Mucosa of rectum (tissue), 2 donors: ENCODE measurements at regions not wholly inside any gene's neighbourhood (a gene's known extent, or its start where the extent isn't known, plus 50 kb on each side); places are given as distances from the start of the nearest gene placed in this dataset.
"Not testable (repeated sequence)": the region's sequence is repeated elsewhere in the genome, so short reads cannot be mapped to it uniquely, and the experiment has no call there.

Experiments
- H3K27ac ChIP-seq, 2 donors: one replicate each; pipeline ENCODE4 v1.7.0; 2013; ENCODE audit warnings: inconsistent platforms in 2 of 2, low read depth in 2 of 2, low read length in 2 of 2
- H3K27me3 ChIP-seq, 2 donors: one replicate each; pipeline ENCODE4 v1.7.0; 2013; ENCODE audit warnings: low read length in 2 of 2; ENCODE audit not compliant: control insufficient read depth in 2 of 2, insufficient read depth in 2 of 2
- H3K36me3 ChIP-seq, 2 donors: one replicate each; pipeline ENCODE4 v1.7.0; 2013; ENCODE audit warnings: low read length in 2 of 2; ENCODE audit not compliant: control insufficient read depth in 2 of 2, insufficient read depth in 2 of 2
- H3K4me1 ChIP-seq, 2 donors: one replicate each; pipeline ENCODE4 v1.7.0; 2013; ENCODE audit warnings: low read length in 2 of 2, mild to moderate bottlenecking in 1 of 2; ENCODE audit not compliant: control insufficient read depth in 2 of 2, insufficient read depth in 2 of 2
- H3K4me3 ChIP-seq, 2 donors: one replicate each; pipeline ENCODE4 v1.7.0; 2013; ENCODE audit warnings: low read length in 2 of 2
- H3K9ac ChIP-seq, 2 donors: one replicate each; pipeline ENCODE4 v1.7.0; 2013; ENCODE audit warnings: low read length in 2 of 2, low read depth in 1 of 2, mild to moderate bottlenecking in 1 of 2
- H3K9me3 ChIP-seq, 2 donors: one replicate each; pipeline ENCODE4 v1.7.0; 2013; ENCODE audit warnings: low read length in 2 of 2; ENCODE audit not compliant: control insufficient read depth in 2 of 2
- donor health status: healthy.
- donor health status: Normal muscosa, but diverticular disease.

DNA sequence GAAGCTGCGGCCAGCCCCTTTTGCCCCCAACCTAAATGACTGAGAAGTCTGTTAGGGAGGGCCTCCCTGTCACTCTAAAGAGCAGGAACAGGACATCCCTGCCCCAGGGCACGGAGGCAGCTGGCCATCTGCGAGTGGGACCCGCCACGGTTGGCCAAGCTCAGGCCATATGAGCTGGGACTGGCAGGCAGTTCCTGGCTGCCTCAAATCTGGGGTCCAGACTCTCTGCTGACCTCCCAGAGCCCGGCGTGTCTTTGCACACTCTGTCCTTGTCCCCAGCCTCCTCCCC lies 143.0 kb downstream of the IGLL1 start:
- not testable (repeated sequence) for H3K4me1 ChIP-seq, H3K27me3 ChIP-seq, H3K27ac ChIP-seq, H3K9me3 ChIP-seq, H3K4me3 ChIP-seq, H3K9ac ChIP-seq, H3K36me3 ChIP-seq

DNA sequence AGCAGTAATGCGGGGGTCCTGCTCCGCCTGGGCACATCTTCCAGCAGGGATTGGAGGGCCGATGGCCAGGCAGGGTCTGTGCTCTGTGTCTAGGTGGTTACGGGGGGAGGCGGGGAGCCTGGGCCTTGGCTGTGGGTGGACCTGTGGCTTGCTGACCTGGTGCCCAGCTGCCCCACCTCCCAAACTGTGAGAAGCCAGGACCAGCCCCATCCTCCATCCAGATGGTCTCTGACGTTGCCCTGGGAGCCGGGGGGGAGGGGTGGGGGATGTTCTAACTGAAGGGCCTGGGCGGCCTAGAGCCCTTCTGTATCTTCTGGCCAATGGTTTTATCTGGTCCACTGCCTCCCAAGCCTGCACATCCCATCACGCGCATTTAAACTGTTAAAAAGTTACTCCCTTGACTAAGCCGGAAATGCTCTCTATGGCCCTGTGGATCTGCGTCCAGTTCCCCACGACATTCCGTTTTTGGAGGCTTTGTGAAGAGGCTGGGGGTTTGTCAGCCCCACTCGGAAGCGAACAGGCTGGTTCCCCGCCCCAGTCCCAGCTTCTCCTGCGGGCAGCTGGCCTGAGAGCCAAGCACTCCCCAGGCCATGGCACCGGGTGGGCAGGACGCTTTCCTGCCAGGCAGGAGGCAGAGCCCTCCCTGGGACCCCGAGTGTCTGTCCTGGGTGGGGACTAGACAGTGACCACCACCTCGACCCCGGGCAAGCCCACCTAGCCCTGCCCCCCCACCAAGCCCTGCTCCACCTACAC lies 143.6 kb downstream of the IGLL1 start:
- not testable (repeated sequence) for H3K36me3 ChIP-seq, H3K4me1 ChIP-seq, H3K4me3 ChIP-seq, H3K9me3 ChIP-seq, H3K27ac ChIP-seq, H3K27me3 ChIP-seq, H3K9ac ChIP-seq

GRCh38 chr22:23435186-23435585 lies 144.9 kb downstream of the IGLL1 start:
- H3K9ac ChIP-seq, H3K27ac ChIP-seq, H3K36me3 ChIP-seq, H3K4me3 ChIP-seq, H3K9me3 ChIP-seq, H3K27me3 ChIP-seq, H3K4me1 ChIP-seq: not testable (repeated sequence)

- not testable (repeated sequence) for H3K36me3 ChIP-seq, H3K4me1 ChIP-seq, H3K9me3 ChIP-seq, H3K27me3 ChIP-seq
- peak overlapping the region; percentile 50 to 57 for H3K4me3 ChIP-seq
- H3K9ac ChIP-seq, result peak overlapping the region in 1 of 2 donors; percentile 66
- H3K27ac ChIP-seq, result peak overlapping the region in 1 of 2 donors; percentile 15
These were observed 145.8 kb downstream of the IGLL1 start for GRCh38 chr22:23434198-23434830.

DNA sequence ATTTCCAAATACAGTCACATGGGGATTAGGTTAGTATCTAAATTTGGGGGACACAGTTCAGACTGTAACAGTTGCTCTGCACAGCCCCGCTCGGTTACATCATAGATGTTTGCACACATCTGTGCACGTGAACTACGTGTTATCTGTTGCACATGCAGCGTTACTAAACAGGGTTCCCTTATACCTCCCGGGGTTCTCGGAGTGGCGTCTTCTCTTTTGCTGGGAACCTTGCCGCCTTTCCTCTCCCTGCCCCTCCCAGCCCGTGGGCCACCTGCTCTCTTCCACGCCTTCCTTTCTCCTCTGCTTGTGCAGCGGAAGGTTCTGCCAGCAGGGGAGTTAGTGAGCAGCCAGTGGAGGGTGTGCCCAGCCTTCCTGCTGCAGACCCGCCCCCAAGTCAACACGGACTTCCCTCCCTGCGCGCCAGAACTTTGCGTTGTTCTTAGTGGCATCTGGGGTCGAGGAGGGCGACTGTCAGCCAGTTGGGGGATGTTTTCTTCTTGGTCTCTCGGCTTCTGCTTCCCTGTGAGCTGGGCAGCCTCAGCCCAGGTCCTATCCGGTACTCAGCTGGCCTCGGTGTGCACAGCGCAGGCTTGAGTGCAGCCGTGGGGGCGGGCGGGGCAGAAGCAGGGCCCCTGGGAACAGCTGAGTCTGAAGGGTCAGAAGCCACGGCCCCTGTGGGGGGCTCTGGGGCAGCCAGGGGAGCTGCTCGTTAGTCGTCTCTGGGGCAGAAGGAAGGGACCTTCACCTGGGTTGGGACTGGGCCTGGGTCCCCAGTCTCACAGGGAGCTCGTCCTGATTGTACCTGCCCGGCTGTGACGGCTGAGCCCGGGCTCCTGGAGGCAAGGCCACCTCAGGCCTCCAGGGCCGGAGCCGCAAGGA lies 146.7 kb downstream of the IGLL1 start:
- H3K4me1 ChIP-seq, H3K9me3 ChIP-seq, H3K36me3 ChIP-seq, H3K27me3 ChIP-seq: not testable (repeated sequence)
- H3K9ac ChIP-seq, result peak overlapping the region; percentile 24 to 66
- H3K4me3 ChIP-seq, result peak overlapping the region; percentile 50 to 57
- peak overlapping the region; percentile 15 to 38 for H3K27ac ChIP-seq

GRCh38 chr22:23432719-23433118 lies 147.4 kb downstream of the IGLL1 start:
- H3K9ac ChIP-seq, result peak overlapping the region in 1 of 2 donors; percentile 5
- H3K27ac ChIP-seq, H3K4me1 ChIP-seq, H3K9me3 ChIP-seq, H3K27me3 ChIP-seq, H3K4me3 ChIP-seq, H3K36me3 ChIP-seq: not testable (repeated sequence)

- Histone ChIP-seq H3K4me1 (peaks cover 0 to 4% of the 10 kb centered on the region in 2 donors), H3K9me3 (peaks cover 0 to 4% of the 10 kb centered on the region in 2 donors), H3K27me3 (no peaks in the 10 kb centered on the region), H3K36me3 (no peaks in the 10 kb centered on the region), H3K9ac (no peak overlapping the region), H3K27ac (no peak overlapping the region), H3K4me3 (no peak overlapping the region)
These were observed 148.6 kb downstream of the IGLL1 start for GRCh38 chr22:23431337-23432072.

DNA sequence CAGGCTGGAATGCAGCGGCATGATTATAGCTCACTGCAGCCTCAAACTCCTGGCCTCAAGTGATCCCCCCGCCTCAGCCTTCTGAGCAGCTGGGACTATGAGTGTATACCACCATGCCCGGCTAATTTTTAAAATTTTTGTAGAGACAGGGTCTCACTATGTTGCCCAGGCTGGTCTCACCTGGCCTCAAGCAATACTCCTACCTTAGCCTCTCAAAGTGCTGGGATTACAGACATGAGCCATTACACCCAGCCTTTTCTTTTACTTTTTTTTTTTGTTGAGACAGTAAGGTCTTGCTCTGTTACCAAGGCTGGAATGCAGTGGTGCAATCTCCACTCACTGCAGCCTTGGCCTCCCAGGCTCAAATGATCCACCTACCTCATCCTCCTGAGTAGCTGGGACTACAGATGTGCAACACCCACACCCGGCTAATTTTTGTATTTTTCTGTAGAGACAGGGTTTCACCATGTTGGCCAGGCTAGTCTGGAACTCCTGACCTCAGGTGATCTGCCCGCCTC lies 155.5 kb downstream of the IGLL1 start:
- H3K27ac ChIP-seq, H3K9ac ChIP-seq, H3K27me3 ChIP-seq, H3K4me1 ChIP-seq, H3K9me3 ChIP-seq, H3K36me3 ChIP-seq, H3K4me3 ChIP-seq: not testable (repeated sequence)

DNA sequence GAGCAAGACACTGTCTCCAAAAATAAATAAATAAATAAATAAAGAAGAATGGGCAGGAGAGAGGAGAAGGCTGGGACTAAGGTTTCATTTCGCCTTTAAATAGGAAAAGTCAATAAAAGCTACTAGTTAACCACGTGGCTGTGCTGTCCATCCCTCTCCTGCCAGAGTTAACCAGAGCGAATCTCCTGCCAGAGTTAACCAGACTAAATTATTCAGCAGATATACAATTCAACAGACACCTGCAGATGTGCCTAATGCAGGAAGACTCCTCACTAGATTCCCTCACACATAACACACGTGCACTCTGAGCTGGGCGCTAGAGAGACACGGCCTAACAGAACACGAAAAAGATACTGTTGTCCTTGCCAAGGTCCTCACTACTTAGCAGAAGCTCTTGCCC lies 156.1 kb downstream of the IGLL1 start:
- H3K9ac ChIP-seq, result no peak overlapping the region

GRCh38 chr22:23422281-23422680 lies 157.8 kb downstream of the IGLL1 start:
- not testable (repeated sequence) for H3K27me3 ChIP-seq, H3K9ac ChIP-seq, H3K9me3 ChIP-seq, H3K27ac ChIP-seq, H3K36me3 ChIP-seq, H3K4me3 ChIP-seq, H3K4me1 ChIP-seq

More for the DNA sequence above, 156.1 kb downstream of the IGLL1 start:
- Histone ChIP-seq H3K27ac (no peak overlapping the region), H3K4me3 (no peak overlapping the region), H3K4me1 (no peaks in the 10 kb centered on the region), H3K36me3 (no peaks in the 10 kb centered on the region), H3K27me3 (peaks cover 0 to 2% of the 10 kb centered on the region in 2 donors), H3K9me3 (no peaks in the 10 kb centered on the region)
